SHP77 (cell line): ENCODE measurements at regions not wholly inside any gene's neighbourhood (a gene's known extent, or its start where the extent isn't known, plus 50 kb on each side); places are given as distances from the start of the nearest gene placed in this dataset.
"Not testable (repeated sequence)": the region's sequence is repeated elsewhere in the genome, so short reads cannot be mapped to it uniquely, and the experiment has no call there.

Experiments used
- DNase-seq, 2 experiments: peaks; one replicate each; lab custom pipeline; 2025; lab: John Stamatoyannopoulos, UW

DNA sequence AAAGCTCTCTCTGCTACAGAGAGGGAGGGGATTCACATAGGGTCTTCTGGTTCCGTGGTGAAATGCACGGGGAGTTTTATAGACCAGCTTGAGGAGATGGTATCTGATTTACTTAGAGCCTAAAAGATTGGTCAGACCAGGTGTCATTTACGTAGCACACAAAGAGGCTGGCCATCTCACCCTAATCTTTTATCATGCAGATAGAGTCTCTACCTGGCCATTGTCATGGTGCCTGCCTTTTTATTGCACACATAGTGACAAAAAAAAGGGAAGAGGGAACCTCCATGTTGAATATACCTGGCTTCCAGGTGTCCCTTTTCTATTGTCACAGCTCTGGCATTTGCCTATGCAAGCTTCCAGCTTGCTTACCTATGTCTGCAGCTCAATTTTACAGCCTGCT lies 1456.1 kb downstream of the GATA3 start:
- DNase-seq: no peak

DNA sequence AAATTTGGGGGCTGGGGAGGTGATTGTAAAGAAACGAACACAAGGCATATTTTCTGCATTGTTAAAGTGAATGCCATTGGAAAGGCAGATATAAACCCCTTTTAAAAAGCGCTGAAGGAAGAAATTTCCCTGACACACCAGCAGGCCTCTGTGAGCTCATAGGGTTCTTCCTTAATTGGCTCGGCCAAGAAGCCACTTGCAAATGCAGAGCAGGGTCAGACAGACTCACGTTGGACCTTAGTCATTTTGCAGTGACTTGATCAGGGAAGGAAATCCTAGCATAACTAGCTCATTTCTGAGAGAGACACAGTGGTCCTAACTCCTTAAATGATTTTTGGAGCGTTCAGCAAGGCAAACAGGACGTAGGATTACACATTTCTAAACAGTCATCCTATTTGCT lies 1461.4 kb downstream of the GATA3 start:
- no peak for DNase-seq

DNA sequence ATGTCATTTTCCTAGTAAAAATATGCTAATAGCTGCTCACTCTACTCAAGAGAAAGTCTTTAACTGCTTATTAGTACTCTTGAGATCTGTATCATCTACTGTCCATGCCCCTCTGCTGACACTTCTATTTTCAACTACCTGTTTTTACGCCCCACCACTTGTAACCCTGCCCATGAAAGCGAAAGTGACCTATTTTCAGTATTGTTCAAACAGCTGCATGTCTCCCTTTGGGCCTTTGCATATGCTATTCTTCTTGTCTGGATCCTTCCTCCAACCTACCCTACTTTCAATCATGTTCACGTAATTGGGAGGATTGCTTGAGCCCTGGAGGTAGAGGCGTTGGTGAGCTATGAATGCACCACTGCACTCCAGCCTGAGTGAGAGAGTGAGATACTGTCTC lies 1481.3 kb downstream of the GATA3 start:
- no peak for DNase-seq

DNA sequence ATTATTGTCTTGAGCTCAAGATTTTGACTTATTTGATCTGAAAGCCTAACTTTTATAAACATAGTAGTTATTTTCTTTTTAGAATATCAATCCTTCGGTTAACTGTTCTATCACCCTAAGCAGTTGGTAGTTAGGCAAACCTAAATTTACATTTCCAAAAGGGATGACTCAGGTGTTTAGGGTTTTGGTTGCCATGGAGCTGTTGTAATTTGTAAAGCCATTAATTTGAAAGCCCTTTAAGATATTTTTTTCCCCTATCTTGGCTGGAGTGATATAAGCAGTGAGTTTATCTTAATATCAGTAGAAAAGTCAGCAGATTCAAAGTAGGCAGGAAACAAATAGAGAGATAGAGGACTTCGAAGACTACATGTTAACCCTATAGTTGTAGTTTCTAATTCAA lies 1472.6 kb upstream of the CELF2 start:
- no peak for DNase-seq

DNA sequence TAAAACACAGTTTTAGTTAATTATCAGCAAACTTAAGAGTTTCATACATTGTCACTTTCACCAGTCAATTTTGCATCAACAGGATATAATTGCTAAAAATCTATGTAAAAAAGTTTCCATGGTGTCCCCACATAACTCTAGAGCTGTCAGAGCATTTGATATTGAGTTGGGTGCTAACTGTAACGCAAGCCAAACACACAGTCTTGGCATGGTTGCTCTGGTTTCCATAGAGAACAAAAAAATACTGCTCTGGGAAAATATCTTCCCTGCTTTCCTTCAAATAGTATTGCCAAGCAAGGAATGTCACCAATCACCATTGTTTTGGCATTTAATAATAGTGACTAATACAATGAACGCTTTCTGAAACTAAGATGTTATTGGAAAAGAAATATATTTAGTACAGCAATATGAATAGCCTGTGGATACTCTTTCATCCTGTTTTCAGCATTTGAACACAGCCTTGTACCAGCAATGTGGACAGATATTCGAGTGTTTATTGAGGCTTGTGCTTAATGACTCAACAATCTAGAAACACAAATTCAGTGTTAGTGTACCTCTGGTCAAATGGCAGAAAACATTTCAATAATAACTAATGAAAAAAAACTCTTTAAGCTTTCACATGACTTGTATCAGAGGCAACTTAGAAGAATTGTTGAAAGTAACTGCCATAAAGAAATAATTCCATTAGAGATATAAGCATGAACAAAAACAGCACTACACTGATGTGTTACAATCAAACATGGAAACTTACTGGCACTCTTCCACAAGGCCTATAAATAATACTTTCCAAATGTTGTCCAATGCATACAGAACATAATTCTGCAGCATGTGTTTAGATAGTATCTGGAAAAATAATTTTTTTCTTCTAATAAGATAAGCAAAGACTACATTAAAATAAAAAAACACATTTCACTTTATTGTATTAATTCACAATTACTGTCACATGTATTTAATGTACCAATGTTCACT lies 1469.5 kb upstream of the CELF2 start:
- DNase-seq: no peak

DNA sequence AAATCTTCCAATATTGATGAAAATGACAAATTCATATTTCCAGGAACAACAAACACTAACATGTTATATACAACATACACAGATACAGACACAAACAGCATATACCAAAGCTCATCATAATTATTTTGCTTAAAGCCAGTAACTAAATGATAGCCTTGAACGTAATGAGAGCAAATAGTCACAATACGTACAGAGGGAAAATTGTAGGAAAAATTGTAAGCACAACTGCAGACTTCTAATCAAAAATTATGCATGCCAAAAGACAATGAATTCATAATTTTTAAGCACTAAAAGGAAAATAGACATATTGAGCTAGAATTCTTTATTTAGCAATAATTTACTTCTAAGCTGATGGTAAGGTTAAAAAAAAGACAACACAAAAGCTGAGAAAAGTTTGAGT lies 1466.9 kb upstream of the CELF2 start:
- no peak for DNase-seq

DNA sequence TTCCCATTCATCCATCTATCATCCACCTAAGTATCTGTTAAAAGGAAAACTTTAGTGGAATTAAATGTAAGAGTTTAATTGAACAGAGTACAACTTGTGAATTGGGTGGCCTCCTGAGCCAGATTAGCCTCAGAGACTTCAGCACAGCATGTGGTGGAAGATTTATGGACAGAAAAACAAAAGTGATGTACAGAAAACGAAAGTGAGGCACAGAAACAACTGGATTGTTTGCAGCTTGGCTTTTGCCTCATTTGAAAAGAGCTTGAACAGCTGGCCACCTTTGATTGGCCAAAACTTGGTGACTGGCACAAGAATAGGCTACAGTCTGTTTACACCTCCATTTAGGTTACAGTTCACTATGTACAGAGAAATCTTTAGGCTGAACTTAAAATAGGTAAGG lies 1463.4 kb upstream of the CELF2 start:
- no peak for DNase-seq

DNA sequence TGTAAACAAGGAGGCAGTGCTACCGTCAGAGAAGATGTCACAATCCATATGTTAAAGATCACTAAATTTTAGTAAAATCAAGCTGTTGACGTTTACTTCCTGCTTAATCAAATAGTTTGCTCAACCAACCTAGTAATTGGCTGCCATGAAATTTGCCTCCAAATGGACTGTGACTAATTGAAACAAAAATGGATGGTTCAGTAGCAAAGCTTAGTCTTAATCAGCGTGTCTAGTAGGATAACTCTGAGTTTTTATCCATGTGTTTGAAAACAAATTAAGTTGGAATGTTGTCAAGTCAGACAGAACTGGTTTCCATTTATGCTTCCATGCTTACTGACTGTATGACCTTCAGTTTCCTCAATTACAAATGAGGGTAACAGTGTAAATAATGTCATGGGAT lies 1456.7 kb upstream of the CELF2 start:
- DNase-seq: no peak

DNA sequence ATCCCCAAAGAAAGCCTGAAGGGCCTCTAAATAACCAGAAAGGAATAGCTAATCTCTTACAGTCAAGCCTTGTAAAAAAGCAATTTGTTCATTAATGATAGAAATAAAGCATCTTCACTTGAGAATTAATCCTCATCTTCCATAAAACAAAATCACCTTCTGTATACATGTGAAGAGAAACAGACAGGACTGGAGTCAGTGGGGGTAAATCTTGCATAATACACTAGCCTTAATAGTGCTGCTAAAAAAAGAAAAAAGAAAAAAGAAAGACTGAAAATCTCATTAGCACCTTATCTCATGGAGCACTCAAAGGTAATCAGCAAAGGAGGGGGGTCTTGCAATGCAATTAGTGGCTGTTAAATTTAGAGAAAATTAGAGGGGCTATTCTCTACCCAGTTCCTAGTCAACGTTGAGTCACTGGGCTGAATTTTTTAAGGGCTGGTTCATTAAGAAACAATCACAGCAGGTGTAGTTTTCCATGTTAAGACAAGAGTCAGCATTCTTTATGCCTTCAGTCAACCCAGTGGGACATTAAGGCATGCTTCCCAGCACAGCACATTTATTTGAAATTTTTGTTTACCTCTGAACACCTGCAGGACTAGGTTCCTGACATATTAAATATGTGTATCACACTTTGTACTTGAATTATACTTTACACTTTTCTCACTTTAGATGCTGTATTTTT lies 1455.7 kb upstream of the CELF2 start:
- no peak for DNase-seq

DNA sequence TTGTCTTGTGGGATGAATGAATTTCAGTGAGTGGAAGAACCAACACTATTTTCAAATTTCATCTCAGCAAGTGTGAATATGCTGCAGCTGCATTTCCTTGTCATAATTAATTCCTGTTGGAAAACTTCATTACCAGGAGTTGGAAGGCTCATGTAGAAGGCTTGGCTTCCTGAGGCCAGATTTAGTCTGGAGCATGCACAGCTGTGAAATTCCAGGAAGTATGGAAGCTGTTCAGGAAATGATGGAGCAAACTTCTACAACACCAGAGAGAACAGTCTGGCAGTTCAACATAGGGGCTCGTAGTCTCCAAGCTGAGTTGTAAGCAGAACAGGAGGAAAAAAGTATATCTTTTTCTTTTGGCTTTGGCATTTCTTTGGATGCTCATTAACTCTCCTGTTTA lies 1439.9 kb upstream of the CELF2 start:
- no peak for DNase-seq

DNA sequence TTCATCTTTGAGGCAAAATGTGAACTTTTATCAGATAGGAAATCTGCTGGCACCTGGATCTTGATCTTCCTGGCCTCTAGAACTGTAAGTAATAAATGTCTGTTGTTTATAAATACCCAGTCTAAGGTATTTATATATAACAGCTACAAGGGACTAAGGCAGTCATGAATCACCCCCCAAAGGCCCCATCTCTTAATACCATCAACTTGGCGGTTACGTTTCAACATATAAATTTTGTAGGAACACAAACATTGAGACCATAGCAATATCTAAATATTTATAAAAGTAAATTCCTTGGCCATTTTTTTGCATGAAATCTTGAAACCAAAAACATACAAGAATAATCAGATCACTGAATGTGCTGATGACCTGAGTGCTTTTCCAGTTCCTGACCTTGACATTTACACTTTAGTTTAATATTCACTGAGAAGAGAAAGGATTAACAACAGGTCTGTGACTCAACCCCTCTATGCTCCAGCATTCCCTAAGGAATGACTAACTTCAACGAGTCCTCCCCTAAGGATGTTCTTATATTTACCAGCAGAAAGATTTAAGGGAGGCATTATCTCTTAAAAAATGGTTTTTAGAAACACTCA lies 1438.5 kb upstream of the CELF2 start:
- DNase-seq: no peak

DNA sequence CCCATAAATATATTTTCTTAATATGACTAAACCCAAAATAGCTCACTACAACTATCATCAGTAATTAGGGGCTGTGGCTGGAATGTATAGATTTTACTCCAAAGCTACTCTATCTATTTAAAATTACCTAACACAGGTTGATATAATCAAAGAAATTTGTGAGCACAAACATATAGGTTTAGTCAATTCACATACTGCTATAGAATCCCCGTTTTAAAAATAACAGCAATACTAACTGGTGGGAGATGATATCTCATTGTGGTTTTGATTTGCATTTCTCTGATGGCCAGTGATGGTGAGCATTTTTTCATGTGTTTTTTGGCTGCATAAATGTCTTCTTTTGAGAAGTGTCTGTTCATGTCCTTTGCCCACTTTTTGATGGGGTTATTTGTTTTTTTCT lies 1434.9 kb upstream of the CELF2 start:
- DNase-seq: not testable (repeated sequence)

DNA sequence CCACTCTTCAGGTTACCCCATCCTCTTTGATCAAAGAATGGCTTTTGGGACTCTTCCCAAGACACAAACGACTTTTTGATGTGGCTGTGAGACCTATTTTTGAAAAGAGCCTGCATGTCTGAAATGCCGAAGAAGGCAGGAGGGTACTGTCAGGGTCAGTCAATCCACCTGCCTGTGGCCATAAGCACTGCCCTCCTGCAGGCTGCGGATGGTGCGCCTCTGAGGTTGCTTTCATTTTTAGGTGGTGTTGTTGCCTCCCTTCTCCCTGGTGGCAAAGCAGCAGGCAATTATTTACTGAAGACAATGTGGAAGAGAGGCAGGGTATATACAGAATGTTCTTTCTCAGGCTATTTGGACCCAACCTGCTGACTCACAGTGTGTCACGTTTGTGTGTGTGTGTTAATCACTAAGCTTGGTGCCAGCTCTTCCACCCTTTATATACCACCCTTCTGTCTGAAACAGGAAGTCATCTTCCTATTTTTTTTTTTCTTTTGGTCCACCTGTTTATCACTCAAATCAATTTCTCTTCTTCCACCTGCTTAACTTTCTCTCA lies 1421.2 kb upstream of the CELF2 start:
- no peak for DNase-seq

DNA sequence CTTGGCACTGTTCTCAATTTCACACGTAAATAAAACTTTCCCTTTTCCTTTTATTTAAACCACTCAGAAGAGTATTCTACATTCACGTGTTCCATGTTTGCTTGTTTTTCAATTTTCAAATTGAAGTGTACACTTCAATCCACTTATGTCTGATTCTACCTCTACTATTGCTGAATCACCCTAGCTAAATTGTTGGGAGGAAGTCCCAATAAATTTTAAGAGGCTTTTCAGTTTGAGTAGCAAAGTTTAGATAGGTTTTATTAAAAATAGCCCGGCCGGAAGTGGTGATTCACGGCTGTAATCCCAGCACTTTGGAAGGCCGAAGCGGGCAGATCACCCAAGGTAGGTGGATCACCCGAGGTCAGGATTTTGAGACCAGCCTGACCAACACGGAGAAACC lies 1414.7 kb upstream of the CELF2 start:
- DNase-seq: no peak

DNA sequence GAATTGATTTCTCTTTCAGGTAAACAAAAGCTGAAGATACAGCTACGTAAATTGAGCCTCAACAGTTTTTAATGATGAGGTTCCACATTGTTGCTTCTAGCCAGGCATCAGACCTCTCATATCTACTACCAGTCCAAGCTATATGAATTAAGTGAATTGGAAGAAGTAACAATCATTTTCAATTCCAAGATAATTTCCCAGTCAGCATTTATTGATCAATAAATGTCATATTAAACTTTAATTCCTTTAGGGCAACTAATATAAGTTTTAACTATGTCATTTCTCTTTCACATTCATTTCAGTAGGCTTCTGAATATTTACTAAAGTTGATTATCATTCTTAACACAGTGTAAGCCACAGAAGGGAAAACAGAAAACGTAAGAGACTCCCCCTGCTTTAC lies 1413.7 kb upstream of the CELF2 start:
- no peak for DNase-seq

DNA sequence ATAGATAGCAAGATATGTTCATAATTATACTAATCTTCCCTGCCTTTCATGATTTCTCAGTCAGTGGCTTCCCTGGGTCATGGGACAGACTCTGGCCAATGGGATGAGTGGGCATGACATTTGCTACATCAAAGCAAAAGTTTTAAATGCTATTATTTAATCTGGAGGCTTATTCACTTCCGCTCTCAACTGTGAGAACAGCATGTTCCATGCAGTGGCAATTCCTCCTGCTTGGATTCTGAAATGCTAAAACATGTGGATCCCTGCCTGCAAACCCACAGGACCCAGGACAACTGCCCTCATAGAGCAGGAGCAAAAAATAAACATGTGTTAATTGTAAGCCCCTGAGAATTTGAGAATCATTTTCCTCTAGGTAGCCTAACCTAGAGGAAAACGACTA lies 1412.4 kb upstream of the CELF2 start:
- DNase-seq: no peak

DNA sequence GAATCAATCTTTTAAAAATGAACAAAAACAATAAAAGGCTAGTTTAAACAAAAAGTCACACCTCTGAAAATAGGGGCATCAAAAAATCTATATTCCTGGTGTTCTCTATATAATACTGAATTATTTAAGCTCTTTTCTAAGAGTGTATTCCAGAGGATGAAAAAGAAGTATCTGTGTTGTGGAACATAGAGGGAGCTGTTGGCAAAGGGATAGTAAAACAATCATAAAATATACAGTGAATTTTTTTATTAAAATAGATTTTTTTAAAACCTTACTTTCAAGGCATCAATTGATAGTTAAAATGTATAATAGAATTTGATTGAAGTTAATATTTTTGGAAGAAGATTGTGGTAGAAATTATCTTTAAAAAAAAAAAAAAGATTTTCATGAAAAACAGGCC lies 1409.1 kb upstream of the CELF2 start:
- no peak for DNase-seq

DNA sequence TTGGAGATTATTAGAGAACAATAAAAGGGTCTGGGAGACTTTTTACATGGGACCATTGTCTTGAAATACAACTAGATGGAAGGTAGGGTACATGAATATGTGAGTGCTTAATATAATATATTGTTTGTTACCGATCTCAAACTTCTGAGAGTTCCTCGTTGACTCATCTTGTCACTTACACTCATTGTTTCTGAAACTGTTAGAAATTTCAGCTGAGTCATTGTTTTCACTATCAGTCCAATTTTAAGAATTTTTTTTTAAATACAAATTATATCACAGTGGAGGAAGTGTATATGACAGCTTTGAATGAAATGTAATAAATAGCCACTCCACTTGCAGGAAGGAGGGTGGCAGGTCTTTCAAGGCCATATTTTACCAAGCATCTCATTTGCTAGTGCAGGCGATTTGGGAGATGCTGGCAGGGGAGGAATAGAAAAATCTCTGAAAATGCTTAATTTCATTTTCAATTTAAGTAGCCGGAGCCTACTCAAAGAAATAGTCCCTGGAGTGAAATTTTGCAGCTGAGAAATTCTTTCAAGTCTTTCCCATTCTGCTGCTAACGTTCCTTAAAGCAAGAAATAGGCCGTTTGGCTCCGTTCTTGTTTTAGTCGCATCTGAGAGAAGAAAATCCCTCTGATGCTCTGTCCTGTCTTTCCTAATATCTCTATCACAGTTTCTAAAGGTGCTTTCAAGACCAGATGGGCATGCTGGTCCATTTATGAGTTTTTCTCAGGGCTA lies 1404.2 kb upstream of the CELF2 start:
- DNase-seq: no peak

DNA sequence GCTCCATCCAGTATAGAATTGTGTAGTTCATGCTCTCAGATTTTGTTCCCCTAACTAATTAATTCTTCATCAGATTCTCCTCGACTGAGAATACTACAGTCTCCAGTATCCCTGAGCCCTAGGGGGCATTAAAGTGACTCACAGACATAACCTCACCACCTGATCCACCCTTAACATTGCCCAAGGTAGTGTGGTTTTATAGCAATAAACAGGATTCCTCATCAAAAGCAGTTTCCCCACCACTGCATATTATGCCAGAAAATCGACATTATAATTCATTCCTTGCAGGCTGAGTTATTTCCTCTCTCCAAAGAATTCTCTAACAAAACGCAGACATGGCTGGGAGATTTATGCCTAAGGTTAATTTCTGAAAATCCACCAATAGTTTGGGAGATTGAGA lies 1402.5 kb upstream of the CELF2 start:
- DNase-seq: no peak

DNA sequence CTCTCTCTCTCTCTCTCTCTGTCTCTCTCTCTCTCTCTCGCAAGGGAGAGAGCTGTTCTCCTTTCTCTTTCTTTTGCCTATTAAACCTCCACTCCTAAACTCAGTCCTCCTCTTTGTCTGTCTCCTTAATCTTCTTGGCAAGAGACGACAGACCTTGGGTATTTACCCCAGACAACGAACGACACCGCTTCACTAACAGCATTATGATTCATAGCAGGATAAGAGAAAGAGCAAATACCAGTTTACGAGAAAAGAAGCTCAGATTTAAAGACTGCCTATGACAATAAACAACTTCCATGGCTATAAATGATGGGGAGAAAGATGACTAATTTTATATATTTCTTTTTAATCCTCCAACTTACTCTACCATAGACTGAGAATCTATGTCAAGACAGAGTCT lies 1396.5 kb upstream of the CELF2 start:
- DNase-seq: no peak

DNA sequence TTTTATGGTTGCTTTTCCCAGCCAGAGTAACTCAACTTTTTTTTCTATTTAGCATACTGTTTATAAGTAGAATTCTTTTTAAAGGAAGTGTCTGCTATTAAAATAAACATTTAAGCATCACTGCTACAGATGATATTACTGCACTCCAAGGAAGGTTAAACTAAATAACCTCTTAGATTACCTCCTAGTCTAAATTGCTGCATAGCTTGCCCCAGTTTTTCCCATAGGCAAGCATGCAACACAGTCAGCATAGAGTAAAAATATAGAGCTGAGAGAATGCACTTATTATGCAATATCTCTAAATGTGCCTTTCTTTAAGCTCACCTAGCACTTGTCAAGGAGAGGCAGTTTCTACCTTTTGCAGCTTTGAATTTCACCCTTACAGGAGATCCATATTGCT lies 1392.4 kb upstream of the CELF2 start:
- no peak for DNase-seq

DNA sequence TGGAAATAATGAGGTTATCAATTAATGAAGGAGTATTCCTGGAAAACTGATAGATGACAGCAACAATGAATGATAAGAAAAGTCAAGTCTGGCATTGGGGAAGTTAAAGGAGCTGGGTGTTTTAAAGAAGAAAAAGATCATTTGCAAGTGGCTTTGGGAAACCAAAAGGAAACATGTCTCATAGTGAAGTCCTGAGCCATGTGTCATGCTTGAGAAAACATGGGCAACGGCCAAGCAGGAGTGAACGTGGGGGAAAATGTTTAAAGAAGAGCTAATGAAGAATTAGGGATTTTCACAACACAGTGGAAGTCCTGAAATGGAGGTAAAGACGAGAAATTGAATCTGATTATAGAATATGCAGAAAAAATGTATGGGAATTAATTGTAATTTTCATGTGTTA lies 1383.2 kb upstream of the CELF2 start:
- DNase-seq: no peak
